A549 (cell line): ENCODE measurements at regions not wholly inside any gene's neighbourhood (a gene's known extent, or its start where the extent isn't known, plus 50 kb on each side); places are given as distances from the start of the nearest gene placed in this dataset.

Experiments
- ATAC-seq, 2 experiments: fragments of 200-7000 bp in 1 of 2; fragments of >200 bp in 1 of 2; cut with Nextera tagmentation in 1 of 2; cut with Tn5 transposase in 1 of 2; 3 replicates each; pipeline versions ENCODE4 v1.8.0 to v1.9.1; 2018 to 2020; ENCODE audit warnings: mild to moderate bottlenecking in 1 of 2, moderate library complexity in 1 of 2
- CTCF ChIA-PET: fragments of 300-600 bp; sonication (Branson Sonifier 250); formaldehyde crosslinking; extraction: SDS; loops from one replicate; lab custom pipeline; 2021; ENCODE audit warnings: antibody characterized with exemption, inconsistent platforms; lab: Yijun Ruan, JAX
- POLR2A ChIA-PET: fragments of 350-600 bp; formaldehyde crosslinking; extraction: SDS; loops from one replicate; lab custom pipeline; 2021; ENCODE audit warnings: antibody characterized with exemption, inconsistent platforms; lab: Yijun Ruan, JAX
- DNase-seq, 2 experiments: peaks; one replicate each; pipeline versions ENCODE4 v3.0.0 to v3.0.0-alpha.2; 2011 to 2016; ENCODE audit warnings: low read depth in 1 of 2, low spot score in 1 of 2
- FAIRE-seq: peaks from 2 replicates; lab custom pipeline; 2011; peaks lifted over from hg19 to GRCh38; lab: Jason Lieb, UNC
- H3K27ac ChIP-seq, 2 experiments: fragments of >200 bp; sonication (Bioruptor Twin); formaldehyde crosslinking; 3 replicates each; pipeline ENCODE4 v1.5.1; 2016 to 2017
- H3K4me1 ChIP-seq: fragments of >200 bp; sonication (Bioruptor Twin); formaldehyde crosslinking; 3 replicates; pipeline ENCODE4 v1.6.1; 2016
- H3K4me2 ChIP-seq: fragments of >200 bp; sonication (Bioruptor Twin); formaldehyde crosslinking; 3 replicates; pipeline ENCODE4 v1.6.1; 2016
- H3K4me3 ChIP-seq: fragments of >200 bp; sonication (Bioruptor Twin); formaldehyde crosslinking; 3 replicates; pipeline ENCODE4 v1.5.1; 2016
- H3K9me3 ChIP-seq: fragments of >200 bp; sonication (Bioruptor Twin); formaldehyde crosslinking; 3 replicates; pipeline ENCODE4 v1.6.1; 2016
- CBX8 ChIP-seq: fragments of 200-600 bp; sonication (generic); IDR thresholded peaks from 2 replicates; pipeline ENCODE4 v1.6.1; 2016
- CEBPB ChIP-seq, 2 experiments: fragments of >200 bp in 1 of 2; sonication (Bioruptor Twin) in 1 of 2; formaldehyde crosslinking in 1 of 2; IDR thresholded peaks; 2 replicates each; pipeline ENCODE4 v1.6.1; 2012 to 2016
- CHD2 ChIP-seq: fragments of 150-350 bp; IDR thresholded peaks from 2 replicates; pipeline ENCODE4 v1.6.1; 2014; ENCODE audit warnings: low read length; ENCODE audit not compliant: partially characterized antibody
- EHMT2 ChIP-seq: fragments of 200-600 bp; sonication (generic); IDR thresholded peaks from 2 replicates; pipeline ENCODE4 v1.6.1; 2016; ENCODE audit warnings: antibody characterized with exemption, low read depth, mild to moderate bottlenecking, moderate library complexity
- EP300 ChIP-seq, 2 experiments: fragments of >200 bp; sonication (Bioruptor Twin); formaldehyde crosslinking; IDR thresholded peaks; 2 replicates in 1 of 2; 3 replicates in 1 of 2; pipeline ENCODE4 v1.6.1; 2016 to 2017
- ESRRA ChIP-seq: fragments of 150-350 bp; IDR thresholded peaks from 2 replicates; pipeline ENCODE4 v1.6.1; 2014; ENCODE audit warnings: mild to moderate bottlenecking, low read length, borderline replicate concordance
- FOSL2 ChIP-seq, 2 experiments: fragments of 450-650 bp in 1 of 2; fragments of >200 bp in 1 of 2; sonication (Bioruptor Twin) in 1 of 2; formaldehyde crosslinking; IDR thresholded peaks; 2 replicates each; pipeline versions ENCODE4 v1.5.0 to v1.6.1; 2016 to 2020; ENCODE audit warnings: mild to moderate bottlenecking in 1 of 2, moderate library complexity in 1 of 2
- HDAC2 ChIP-seq: fragments of 200-600 bp; sonication (generic); IDR thresholded peaks from 2 replicates; pipeline ENCODE4 v1.6.1; 2016
- HOXB13 ChIP-seq: fragments of 250-450 bp; sonication (Bioruptor Pico); IDR thresholded peaks from 2 replicates; pipeline ENCODE4 v1.5.0; 2020; ENCODE audit warnings: low read depth, mild to moderate bottlenecking, moderate library complexity
- HOXB5 ChIP-seq: fragments of 250-450 bp; sonication (Bioruptor Pico); IDR thresholded peaks from 2 replicates; pipeline ENCODE4 v1.5.0; 2020; ENCODE audit warnings: mild to moderate bottlenecking, moderate library complexity
- MAFK ChIP-seq: fragments of 450-650 bp; IDR thresholded peaks from 2 replicates; pipeline ENCODE4 v1.6.1; 2014; ENCODE audit not compliant: partially characterized antibody
- MAZ ChIP-seq: fragments of 150-350 bp; IDR thresholded peaks from 2 replicates; pipeline ENCODE4 v1.6.1; 2014; ENCODE audit warnings: antibody characterized with exemption, low read depth, low read length, borderline replicate concordance
- PHF8 ChIP-seq: fragments of 200-600 bp; sonication (generic); IDR thresholded peaks from 2 replicates; pipeline ENCODE4 v1.6.1; 2016; ENCODE audit warnings: low read depth, mild to moderate bottlenecking, antibody characterized with exemption, moderate library complexity, borderline replicate concordance
- RCOR1 ChIP-seq: fragments of 150-350 bp; IDR thresholded peaks from 2 replicates; pipeline ENCODE4 v1.6.1; 2014; ENCODE audit warnings: antibody characterized with exemption, low read length, low read depth
- SMC3 ChIP-seq: fragments of >200 bp; sonication (Bioruptor Twin); formaldehyde crosslinking; IDR thresholded peaks from 3 replicates; pipeline ENCODE4 v1.6.1; 2018; ENCODE audit warnings: inconsistent platforms
- TFCP2L1 ChIP-seq: fragments of 250-450 bp; sonication (Bioruptor Pico); IDR thresholded peaks from 2 replicates; pipeline ENCODE4 v1.5.0; 2021; ENCODE audit warnings: mild to moderate bottlenecking
- ZSCAN20 ChIP-seq: fragments of 250-450 bp; sonication (Bioruptor Pico); IDR thresholded peaks from 2 replicates; pipeline ENCODE4 v1.8.0; 2022; ENCODE audit warnings: mild to moderate bottlenecking, moderate library complexity
- whole genome bisulfite sequencing: methylation state at CpG from one replicate; pipeline ENCODE4 v1.1.6; 2017; ENCODE audit errors: missing lambda C conversion rate; 5-methylcytosine and 5-hydroxymethylcytosine counted together
- TF ChIP-seq, protein P1 (sequence below): fragments of 200-600 bp; sonication (generic); IDR thresholded peaks from 2 replicates; pipeline ENCODE4 v1.6.1; 2016; ENCODE audit warnings: antibody characterized with exemption, mild to moderate bottlenecking, moderate library complexity
- TF ChIP-seq, protein P2 (sequence below): fragments of 250-450 bp; sonication (Bioruptor Pico); IDR thresholded peaks from 2 replicates; pipeline ENCODE4 v1.5.0; 2021; ENCODE audit warnings: mild to moderate bottlenecking, moderate library complexity, borderline replicate concordance
- TF ChIP-seq, protein P3 (sequence below): fragments of 250-450 bp; sonication (Bioruptor Pico); IDR thresholded peaks from 2 replicates; pipeline ENCODE4 v1.5.0; 2020; ENCODE audit warnings: low read depth, mild to moderate bottlenecking, moderate library complexity
- TF ChIP-seq, protein P4 (sequence below): IDR thresholded peaks from 2 replicates; pipeline ENCODE4 v1.6.1; 2012

DNA sequence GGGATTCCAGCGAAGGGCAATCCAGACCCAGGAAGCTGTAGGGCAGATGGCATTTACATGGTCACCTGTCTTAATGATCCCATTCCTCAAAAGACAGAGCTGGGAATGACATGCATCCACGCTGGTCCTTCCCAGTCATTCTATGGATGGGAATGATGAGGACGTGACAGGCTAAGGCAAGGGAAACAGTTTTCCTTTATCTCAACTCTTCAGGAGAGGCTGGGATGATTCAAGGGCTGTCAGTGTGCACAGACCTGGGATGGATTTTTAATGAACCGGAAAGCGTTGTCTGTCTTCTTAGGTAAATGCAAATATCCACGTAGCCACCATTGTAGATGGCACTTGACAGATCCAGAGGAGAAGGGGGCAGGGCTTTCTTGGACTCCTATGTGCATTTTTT, 483.2 kb upstream of the EEF2KMT start:
- Histone ChIP-seq H3K4me3 (no peak overlapping the region), H3K9me3 (no peaks in the 10 kb centered on the region), H3K4me2 (no peak overlapping the region), H3K27ac (no peak overlapping the region), H3K4me1 (no peaks in the 10 kb centered on the region)
- WGBS: 4% methylated on average over 6 of the region's 6 CpGs
- no peak for TF ChIP-seq CBX8
- TF ChIP-seq TFCP2L1 (CRISPR knock-in tag): no peak
- TF ChIP-seq FOSL2 (IDR thresholded peaks at IDR 0.05): no peak
- no peak for TF ChIP-seq FOSL2 (CRISPR knock-in tag; IDR thresholded peaks at IDR 0.05)
- TF ChIP-seq SMC3: no peak
- no peak for TF ChIP-seq HOXB5
- TF ChIP-seq, protein P1, sequence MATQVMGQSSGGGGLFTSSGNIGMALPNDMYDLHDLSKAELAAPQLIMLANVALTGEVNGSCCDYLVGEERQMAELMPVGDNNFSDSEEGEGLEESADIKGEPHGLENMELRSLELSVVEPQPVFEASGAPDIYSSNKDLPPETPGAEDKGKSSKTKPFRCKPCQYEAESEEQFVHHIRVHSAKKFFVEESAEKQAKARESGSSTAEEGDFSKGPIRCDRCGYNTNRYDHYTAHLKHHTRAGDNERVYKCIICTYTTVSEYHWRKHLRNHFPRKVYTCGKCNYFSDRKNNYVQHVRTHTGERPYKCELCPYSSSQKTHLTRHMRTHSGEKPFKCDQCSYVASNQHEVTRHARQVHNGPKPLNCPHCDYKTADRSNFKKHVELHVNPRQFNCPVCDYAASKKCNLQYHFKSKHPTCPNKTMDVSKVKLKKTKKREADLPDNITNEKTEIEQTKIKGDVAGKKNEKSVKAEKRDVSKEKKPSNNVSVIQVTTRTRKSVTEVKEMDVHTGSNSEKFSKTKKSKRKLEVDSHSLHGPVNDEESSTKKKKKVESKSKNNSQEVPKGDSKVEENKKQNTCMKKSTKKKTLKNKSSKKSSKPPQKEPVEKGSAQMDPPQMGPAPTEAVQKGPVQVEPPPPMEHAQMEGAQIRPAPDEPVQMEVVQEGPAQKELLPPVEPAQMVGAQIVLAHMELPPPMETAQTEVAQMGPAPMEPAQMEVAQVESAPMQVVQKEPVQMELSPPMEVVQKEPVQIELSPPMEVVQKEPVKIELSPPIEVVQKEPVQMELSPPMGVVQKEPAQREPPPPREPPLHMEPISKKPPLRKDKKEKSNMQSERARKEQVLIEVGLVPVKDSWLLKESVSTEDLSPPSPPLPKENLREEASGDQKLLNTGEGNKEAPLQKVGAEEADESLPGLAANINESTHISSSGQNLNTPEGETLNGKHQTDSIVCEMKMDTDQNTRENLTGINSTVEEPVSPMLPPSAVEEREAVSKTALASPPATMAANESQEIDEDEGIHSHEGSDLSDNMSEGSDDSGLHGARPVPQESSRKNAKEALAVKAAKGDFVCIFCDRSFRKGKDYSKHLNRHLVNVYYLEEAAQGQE: no peak
- no peak for TF ChIP-seq HDAC2
- TF ChIP-seq, protein P2, sequence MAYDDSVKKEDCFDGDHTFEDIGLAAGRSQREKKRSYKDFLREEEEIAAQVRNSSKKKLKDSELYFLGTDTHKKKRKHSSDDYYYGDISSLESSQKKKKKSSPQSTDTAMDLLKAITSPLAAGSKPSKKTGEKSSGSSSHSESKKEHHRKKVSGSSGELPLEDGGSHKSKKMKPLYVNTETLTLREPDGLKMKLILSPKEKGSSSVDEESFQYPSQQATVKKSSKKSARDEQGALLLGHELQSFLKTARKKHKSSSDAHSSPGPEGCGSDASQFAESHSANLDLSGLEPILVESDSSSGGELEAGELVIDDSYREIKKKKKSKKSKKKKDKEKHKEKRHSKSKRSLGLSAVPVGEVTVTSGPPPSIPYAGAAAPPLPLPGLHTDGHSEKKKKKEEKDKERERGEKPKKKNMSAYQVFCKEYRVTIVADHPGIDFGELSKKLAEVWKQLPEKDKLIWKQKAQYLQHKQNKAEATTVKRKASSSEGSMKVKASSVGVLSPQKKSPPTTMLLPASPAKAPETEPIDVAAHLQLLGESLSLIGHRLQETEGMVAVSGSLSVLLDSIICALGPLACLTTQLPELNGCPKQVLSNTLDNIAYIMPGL: no peak
- TF ChIP-seq MAZ: no peak
- TF ChIP-seq, protein P3, sequence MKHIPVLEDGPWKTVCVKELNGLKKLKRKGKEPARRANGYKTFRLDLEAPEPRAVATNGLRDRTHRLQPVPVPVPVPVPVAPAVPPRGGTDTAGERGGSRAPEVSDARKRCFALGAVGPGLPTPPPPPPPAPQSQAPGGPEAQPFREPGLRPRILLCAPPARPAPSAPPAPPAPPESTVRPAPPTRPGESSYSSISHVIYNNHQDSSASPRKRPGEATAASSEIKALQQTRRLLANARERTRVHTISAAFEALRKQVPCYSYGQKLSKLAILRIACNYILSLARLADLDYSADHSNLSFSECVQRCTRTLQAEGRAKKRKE (CRISPR knock-in tag): no peak
- no peak for TF ChIP-seq ZSCAN20
- no peak for TF ChIP-seq PHF8
- no peak for TF ChIP-seq EHMT2
- TF ChIP-seq HOXB13 (CRISPR knock-in tag): no peak
- TF ChIP-seq RCOR1: no peak
- TF ChIP-seq CEBPB (IDR thresholded peaks at IDR 0.05): no peak
- TF ChIP-seq ESRRA: no peak
- no peak for TF ChIP-seq MAFK
- no peak for TF ChIP-seq CHD2
- TF ChIP-seq, protein P4, sequence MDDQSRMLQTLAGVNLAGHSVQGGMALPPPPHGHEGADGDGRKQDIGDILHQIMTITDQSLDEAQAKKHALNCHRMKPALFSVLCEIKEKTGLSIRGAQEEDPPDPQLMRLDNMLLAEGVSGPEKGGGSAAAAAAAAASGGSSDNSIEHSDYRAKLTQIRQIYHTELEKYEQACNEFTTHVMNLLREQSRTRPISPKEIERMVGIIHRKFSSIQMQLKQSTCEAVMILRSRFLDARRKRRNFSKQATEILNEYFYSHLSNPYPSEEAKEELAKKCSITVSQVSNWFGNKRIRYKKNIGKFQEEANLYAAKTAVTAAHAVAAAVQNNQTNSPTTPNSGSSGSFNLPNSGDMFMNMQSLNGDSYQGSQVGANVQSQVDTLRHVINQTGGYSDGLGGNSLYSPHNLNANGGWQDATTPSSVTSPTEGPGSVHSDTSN: no peak
- FAIRE-seq: no peak
- ChIA-PET CTCF (no interaction called here), POLR2A (no interaction called here)
- no peak for ATAC-seq
- DNase-seq: no peak

DNA sequence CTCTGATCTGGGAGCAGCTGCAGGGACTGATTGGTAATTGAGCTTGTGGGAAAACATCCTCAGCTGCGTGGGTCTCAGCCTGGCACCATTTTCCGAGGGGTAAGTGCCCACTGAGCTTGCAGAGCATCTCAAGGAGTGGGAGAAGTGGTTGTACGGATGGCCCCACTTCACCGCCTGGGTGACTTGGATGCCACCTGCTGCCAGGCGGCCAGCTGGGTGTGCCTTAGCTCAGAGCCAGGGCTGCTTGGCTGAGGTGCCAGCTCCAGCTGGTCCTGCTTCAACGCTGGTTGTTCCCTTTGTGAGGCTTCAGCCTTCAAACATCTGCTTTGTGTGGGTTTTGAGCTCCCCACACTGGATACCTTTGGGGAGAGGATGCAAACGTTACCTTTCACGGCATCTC, 482.7 kb upstream of the EEF2KMT start:
- 26% methylated on average over 5 of the region's 8 CpGs for WGBS
- DNase-seq: no peak
- ChIA-PET CTCF (no interaction called here), POLR2A (no interaction called here)
- TF ChIP-seq SMC3 (no peak), EP300 (IDR thresholded peaks at IDR 0.05) (no peak)
- TF ChIP-seq, protein P1: no peak
- H3K9me3 ChIP-seq: no peaks in the 10 kb centered on the region
- FAIRE-seq: no peak
- no peak overlapping the region for H3K27ac ChIP-seq
- no peaks in the 10 kb centered on the region for H3K4me1 ChIP-seq
- no peak overlapping the region for H3K4me2 ChIP-seq
- H3K4me3 ChIP-seq: no peak overlapping the region
- ATAC-seq: no peak
